ENCODE measurements at regions not wholly inside any gene's neighbourhood (a gene's known extent, or its start where the extent isn't known, plus 50 kb on each side); places are given as distances from the start of the nearest gene placed in this dataset.

GRCh38 chr12:3933819-3934192, 60.6 kb upstream of the PARP11 start:
- TF ChIP-seq POLR2A (IDR thresholded peaks at IDR 0.05): no peak
- TF ChIP-seq, protein P1, sequence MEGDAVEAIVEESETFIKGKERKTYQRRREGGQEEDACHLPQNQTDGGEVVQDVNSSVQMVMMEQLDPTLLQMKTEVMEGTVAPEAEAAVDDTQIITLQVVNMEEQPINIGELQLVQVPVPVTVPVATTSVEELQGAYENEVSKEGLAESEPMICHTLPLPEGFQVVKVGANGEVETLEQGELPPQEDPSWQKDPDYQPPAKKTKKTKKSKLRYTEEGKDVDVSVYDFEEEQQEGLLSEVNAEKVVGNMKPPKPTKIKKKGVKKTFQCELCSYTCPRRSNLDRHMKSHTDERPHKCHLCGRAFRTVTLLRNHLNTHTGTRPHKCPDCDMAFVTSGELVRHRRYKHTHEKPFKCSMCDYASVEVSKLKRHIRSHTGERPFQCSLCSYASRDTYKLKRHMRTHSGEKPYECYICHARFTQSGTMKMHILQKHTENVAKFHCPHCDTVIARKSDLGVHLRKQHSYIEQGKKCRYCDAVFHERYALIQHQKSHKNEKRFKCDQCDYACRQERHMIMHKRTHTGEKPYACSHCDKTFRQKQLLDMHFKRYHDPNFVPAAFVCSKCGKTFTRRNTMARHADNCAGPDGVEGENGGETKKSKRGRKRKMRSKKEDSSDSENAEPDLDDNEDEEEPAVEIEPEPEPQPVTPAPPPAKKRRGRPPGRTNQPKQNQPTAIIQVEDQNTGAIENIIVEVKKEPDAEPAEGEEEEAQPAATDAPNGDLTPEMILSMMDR (IDR thresholded peaks at IDR 0.05): no peak
- Histone ChIP-seq H3K27me3 (no peaks in the 10 kb centered on the region), H3K4me3 (no peak overlapping the region), H3K36me3 (ENCODE audit: low read depth, missing control alignments) (no peaks in the 10 kb centered on the region), H3K27ac (no peak overlapping the region), H3K4me1 (peaks cover 14% of the 10 kb centered on the region), H3K9me3 (no peaks in the 10 kb centered on the region)
- no peak for DNase-seq
- WGBS, 2 donors: 88 to 94% methylated on average over 1 of the region's 1 CpG
- intact Hi-C loops (cut with DNase I; ENCODE audit: low total_unique reads): no loop called here

DNA sequence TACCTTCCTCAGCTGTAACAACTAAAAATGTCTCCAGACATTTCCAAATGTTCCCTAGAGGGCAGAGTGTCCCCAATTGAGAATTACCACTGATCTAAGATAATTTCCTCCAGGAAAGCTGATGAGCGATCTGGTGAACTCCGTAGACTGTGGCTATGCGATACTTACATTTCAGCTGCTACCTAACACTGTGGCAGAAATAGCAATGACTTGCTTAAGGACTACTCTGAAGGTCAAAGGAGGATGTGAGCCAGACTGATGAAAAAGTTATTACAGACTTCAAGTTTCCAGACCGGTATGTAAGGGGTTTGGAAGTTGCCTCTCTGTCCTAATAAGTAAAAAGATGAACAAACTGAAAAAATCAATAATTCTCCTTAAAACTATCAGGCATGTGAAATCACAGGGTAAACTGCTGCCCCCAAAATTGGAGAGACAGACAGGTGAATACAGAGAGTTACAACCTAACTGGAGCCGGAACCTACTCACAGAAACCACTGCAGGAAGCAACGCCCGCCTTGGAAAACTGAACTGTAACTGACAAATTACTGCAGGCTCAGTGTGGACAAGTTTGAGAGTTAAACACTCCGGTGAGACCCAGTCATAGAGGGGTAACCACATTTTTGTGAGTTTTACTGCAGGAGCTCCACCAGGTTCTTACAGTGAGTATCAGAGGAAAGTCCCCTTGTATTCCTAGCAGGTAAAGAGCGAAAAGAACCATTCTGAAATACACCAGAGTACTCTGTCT, 60.0 kb upstream of the PARP11 start:
- Histone ChIP-seq H3K36me3 (ENCODE audit: low read depth, missing control alignments) (no peaks in the 10 kb centered on the region), H3K27ac (no peak overlapping the region), H3K27me3 (no peaks in the 10 kb centered on the region), H3K4me3 (no peak overlapping the region), H3K4me1 (peaks cover 16% of the 10 kb centered on the region), H3K9me3 (no peaks in the 10 kb centered on the region)
- TF ChIP-seq, protein P1 (IDR thresholded peaks at IDR 0.05): no peak
- no peak for TF ChIP-seq POLR2A (IDR thresholded peaks at IDR 0.05)
- WGBS, 2 donors: 80 to 90% methylated on average over 9 of the region's 9 CpGs
- intact Hi-C loops (cut with DNase I; ENCODE audit: low total_unique reads): no loop called here
- no peak for DNase-seq

DNA sequence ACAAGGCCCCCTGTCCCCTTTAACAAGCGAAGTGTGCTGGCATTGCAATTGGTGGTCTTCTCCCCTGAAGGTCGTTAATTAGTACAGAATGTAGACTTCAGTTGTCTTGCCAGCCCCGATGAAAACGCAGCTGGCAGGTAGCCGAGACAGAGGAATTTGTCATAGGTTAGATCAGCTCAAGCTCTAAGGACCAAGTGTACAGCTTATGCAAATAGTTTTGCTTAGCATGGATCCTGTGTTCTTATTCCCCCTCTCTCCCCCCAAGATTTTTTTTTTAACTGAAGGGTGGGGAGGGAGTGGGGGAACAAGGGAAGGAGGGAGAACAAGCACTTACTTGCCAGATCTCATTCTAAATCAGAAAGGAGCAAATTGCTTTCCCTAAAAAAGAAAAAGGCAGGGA, 58.6 kb upstream of the PARP11 start:
- intact Hi-C loops (cut with DNase I; ENCODE audit: low total_unique reads): no loop called here
- H3K27ac ChIP-seq: peak overlapping the region in 1 of 2 donors; percentile 74
- peak; percentile 30 for DNase-seq
- no peaks in the 10 kb centered on the region for H3K9me3 ChIP-seq
- no peak overlapping the region for H3K4me3 ChIP-seq
- WGBS, 2 donors: 35 to 51% methylated on average over 5 of the region's 5 CpGs
- H3K36me3 ChIP-seq (ENCODE audit: low read depth, missing control alignments): no peaks in the 10 kb centered on the region
- TF ChIP-seq POLR2A (IDR thresholded peaks at IDR 0.05): no peak
- TF ChIP-seq, protein P1 (IDR thresholded peaks at IDR 0.05): no peak
- peaks cover 17% of the 10 kb centered on the region for H3K4me1 ChIP-seq
- no peaks in the 10 kb centered on the region for H3K27me3 ChIP-seq

GRCh38 chr12:3931206-3931605, 58.0 kb upstream of the PARP11 start:
- Histone ChIP-seq H3K27ac (peak overlapping the region in 1 of 2 donors; percentile 82), H3K27me3 (no peaks in the 10 kb centered on the region), H3K4me1 (peaks cover 17% of the 10 kb centered on the region), H3K4me3 (no peak overlapping the region), H3K36me3 (ENCODE audit: low read depth, missing control alignments) (no peaks in the 10 kb centered on the region), H3K9me3 (no peaks in the 10 kb centered on the region)
- DNase-seq: no peak
- TF ChIP-seq, protein P1 (IDR thresholded peaks at IDR 0.05): no peak
- TF ChIP-seq POLR2A (IDR thresholded peaks at IDR 0.05): no peak
- 76 to 85% methylated on average over 3 to 4 of the region's 4 CpGs for WGBS, 2 donors
- intact Hi-C loops (cut with DNase I; ENCODE audit: low total_unique reads): no loop called here

Measured in testis (tissue), 2 donors.